NT2/D1 (cell line): ENCODE measurements at regions not wholly inside any gene's neighbourhood (a gene's known extent, or its start where the extent isn't known, plus 50 kb on each side); places are given as distances from the start of the nearest gene placed in this dataset.

Experiments
- SUZ12 ChIP-seq: IDR thresholded peaks from 2 replicates; pipeline ENCODE4 v1.6.1; 2011; ENCODE audit not compliant: insufficient read length, insufficient read depth; ENCODE audit errors: extremely low read depth
- YY1 ChIP-seq: IDR thresholded peaks from 2 replicates; pipeline ENCODE4 v1.6.1; 2011; ENCODE audit not compliant: insufficient read length, insufficient read depth
- ZNF274 ChIP-seq: IDR thresholded peaks from 2 replicates; pipeline ENCODE4 v1.6.1; 2011; ENCODE audit warnings: mild to moderate bottlenecking, low read depth, low read length

DNA sequence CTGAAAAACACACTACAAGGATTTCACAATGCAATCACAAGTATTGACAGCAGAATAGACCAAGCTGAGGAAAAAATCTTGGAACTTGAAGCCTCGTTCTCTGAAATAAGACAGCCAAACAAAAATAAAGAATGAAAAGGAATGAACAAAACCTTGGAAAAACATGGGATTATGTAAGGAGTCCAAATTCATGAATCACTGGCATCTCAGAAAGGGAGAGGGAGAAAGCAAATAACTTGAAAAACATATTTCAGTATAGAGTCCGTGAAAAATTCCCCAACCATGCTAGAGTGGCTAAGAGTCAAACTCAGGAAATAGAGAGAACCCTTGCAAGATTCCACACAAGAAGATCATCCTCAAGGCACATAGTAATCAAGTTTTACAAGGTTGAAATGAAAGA, 178.5 kb upstream of the CTSO start:
- TF ChIP-seq ZNF274 (no peak), YY1 (no peak), SUZ12 (no peak)
